Glutamatergic neuron (in vitro differentiated cells): ENCODE measurements at regions not wholly inside any gene's neighbourhood (a gene's known extent, or its start where the extent isn't known, plus 50 kb on each side); places are given as distances from the start of the nearest gene placed in this dataset.

ENCODE experiments used
- DNase-seq: peaks from one replicate; pipeline ENCODE4 v3.0.0; 2022
- H3K27ac Mint-ChIP-seq: one replicate; pipeline ENCODE4 v1.8.0; 2020; ENCODE audit warnings: mild to moderate bottlenecking, mixed read lengths, inconsistent platforms; ENCODE audit not compliant: unreplicated experiment
- H3K27me3 Mint-ChIP-seq: one replicate; pipeline ENCODE4 v1.8.0; 2020; ENCODE audit warnings: mild to moderate bottlenecking, moderate library complexity, mixed read lengths, inconsistent platforms; ENCODE audit not compliant: unreplicated experiment
- H3K36me3 Mint-ChIP-seq: one replicate; pipeline ENCODE4 v1.8.0; 2020; ENCODE audit warnings: mild to moderate bottlenecking, mixed read lengths, inconsistent platforms; ENCODE audit not compliant: unreplicated experiment
- H3K4me1 Mint-ChIP-seq: one replicate; pipeline ENCODE4 v1.8.0; 2020; ENCODE audit warnings: mild to moderate bottlenecking, low read depth, mixed read lengths, inconsistent platforms; ENCODE audit not compliant: unreplicated experiment
- H3K4me3 Mint-ChIP-seq: one replicate; pipeline ENCODE4 v1.8.0; 2020; ENCODE audit warnings: mild to moderate bottlenecking, mixed read lengths, inconsistent platforms; ENCODE audit not compliant: unreplicated experiment
- H3K9me3 Mint-ChIP-seq: one replicate; pipeline ENCODE4 v1.8.0; 2020; ENCODE audit warnings: mild to moderate bottlenecking, moderate library complexity, mixed read lengths, inconsistent platforms; ENCODE audit not compliant: unreplicated experiment
- TF ChIP-seq, protein P1 (sequence below): fragments of 200-600 bp; sonication (generic); IDR thresholded peaks from one replicate; pipeline ENCODE4 v1.5.0; 2021; ENCODE audit not compliant: partially characterized antibody, unreplicated experiment

DNA sequence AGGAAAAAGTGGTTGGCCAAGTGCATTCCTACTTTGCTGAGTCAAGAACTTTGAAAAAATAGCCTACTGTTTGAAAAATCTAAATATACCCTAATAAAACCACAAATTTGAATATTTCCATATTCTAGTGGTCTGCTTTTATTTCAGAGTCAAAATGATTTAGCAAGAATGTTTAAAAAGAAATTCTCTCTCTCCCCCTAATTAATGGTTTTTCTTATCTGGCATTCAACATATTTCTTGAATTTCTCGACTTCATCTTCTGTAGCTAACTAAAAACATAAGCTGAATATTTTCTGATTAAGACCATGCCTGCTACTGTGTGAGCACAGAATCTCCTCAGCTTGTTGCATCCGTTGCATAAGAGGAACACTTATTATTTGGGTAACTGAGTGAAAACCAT lies 563.5 kb upstream of the TBL1XR1 start:
- H3K4me1 Mint-ChIP-seq, result peaks cover 3% of the 10 kb centered on the region
- H3K4me3 Mint-ChIP-seq, result no peak overlapping the region
- TF ChIP-seq, protein P1, sequence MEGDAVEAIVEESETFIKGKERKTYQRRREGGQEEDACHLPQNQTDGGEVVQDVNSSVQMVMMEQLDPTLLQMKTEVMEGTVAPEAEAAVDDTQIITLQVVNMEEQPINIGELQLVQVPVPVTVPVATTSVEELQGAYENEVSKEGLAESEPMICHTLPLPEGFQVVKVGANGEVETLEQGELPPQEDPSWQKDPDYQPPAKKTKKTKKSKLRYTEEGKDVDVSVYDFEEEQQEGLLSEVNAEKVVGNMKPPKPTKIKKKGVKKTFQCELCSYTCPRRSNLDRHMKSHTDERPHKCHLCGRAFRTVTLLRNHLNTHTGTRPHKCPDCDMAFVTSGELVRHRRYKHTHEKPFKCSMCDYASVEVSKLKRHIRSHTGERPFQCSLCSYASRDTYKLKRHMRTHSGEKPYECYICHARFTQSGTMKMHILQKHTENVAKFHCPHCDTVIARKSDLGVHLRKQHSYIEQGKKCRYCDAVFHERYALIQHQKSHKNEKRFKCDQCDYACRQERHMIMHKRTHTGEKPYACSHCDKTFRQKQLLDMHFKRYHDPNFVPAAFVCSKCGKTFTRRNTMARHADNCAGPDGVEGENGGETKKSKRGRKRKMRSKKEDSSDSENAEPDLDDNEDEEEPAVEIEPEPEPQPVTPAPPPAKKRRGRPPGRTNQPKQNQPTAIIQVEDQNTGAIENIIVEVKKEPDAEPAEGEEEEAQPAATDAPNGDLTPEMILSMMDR, result no peak
- H3K9me3 Mint-ChIP-seq, result no peaks in the 10 kb centered on the region
- peaks cover 4% of the 10 kb centered on the region for H3K27me3 Mint-ChIP-seq
- DNase-seq, result no peak
- no peak overlapping the region for H3K27ac Mint-ChIP-seq
- H3K36me3 Mint-ChIP-seq, result peaks cover 20% of the 10 kb centered on the region

DNA sequence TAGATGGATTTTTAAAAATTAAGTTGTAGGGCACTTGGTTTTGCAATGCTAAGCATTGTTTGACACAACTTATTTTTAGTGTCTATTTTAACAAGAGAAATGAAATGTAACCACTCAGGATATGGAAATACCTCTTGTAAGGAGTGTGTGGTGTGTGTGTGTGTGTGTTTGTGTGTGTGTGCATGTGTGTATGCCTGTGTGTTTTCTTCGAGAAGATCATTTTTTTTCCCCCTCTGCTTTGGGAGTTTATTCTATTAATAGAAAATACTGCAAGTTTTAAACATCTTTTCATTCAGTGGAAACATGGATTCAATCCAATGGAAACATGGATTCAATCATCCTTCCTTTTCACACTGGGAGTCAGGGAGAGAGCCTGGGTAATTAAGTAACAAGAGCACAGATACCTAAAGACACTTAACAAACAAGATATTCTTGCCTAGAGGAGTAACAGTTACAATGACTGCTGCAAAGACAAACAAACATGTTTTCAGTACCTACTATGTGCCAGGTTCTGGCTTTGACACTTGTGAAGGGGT lies 567.2 kb upstream of the TBL1XR1 start:
- Mint-ChIP-seq H3K27ac (no peak overlapping the region), H3K27me3 (peaks cover 2% of the 10 kb centered on the region), H3K4me3 (no peak overlapping the region), H3K36me3 (peaks cover 10% of the 10 kb centered on the region), H3K9me3 (no peaks in the 10 kb centered on the region), H3K4me1 (peaks cover 8% of the 10 kb centered on the region)
- TF ChIP-seq, protein P1, result no peak
- DNase-seq, result no peak

DNA sequence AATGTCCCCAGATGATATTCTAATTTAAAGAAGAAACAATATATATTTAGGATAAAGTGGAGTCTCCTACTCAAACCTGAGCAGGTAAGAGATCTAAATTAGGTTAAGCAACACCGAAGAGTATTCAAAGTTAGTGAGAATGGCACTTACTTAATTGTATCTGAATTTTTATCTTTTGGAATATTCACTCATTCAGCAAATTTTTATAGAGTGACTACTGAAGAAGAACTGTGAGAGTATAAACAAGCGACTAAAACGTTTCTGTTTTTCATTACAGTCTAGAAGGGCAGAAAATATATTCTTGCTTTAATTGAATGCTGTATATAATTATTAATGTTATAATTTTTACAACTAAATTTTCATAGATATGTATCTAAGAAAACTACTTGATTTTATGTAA lies 567.7 kb upstream of the TBL1XR1 start:
- no peak overlapping the region for H3K4me3 Mint-ChIP-seq
- H3K36me3 Mint-ChIP-seq, result peaks cover 10% of the 10 kb centered on the region
- no peak for DNase-seq
- peaks cover 8% of the 10 kb centered on the region for H3K4me1 Mint-ChIP-seq
- TF ChIP-seq, protein P1, result no peak
- no peaks in the 10 kb centered on the region for H3K27me3 Mint-ChIP-seq
- no peaks in the 10 kb centered on the region for H3K9me3 Mint-ChIP-seq
- no peak overlapping the region for H3K27ac Mint-ChIP-seq

DNA sequence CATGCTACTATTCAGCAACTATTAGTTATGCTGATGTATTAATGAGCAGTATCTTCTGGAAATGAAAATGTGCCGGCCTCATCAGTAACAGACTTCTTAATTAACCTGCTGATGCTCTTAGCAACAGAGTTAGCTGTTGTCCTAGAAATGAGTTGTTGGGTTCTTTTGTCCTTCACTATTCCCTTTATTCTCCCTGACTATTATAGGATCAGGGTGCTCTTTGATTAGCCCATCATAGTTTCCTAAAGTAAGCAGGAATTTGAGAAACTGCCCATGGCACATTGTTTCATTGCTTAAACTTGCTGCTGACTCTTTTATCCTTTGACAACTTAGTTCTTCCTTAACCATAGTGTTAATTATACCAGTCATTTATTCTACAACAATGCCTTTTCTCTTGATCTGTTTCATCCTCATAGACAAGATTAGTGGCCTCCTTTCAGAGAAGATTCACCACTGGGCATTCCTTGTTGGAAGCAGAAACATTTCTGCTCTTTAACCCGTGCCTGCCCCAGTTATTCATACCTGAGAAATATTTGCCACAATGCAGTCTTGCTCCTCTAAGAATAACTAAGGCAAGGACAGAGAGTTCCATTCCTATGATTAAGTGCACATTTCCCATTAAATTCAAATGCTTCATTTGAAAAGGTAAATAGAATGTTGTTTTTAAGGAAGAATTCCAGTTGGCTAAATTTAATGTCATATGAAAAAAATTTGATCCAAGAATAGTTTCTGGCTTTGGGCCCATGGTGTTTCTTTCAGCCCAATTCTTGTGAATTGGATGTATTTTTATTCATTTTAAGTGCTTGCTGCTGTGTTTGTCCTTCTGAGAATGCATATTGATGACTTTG lies 573.3 kb upstream of the TBL1XR1 start:
- TF ChIP-seq, protein P1, result no peak
- H3K4me1 Mint-ChIP-seq, result peaks cover 25% of the 10 kb centered on the region
- no peak for DNase-seq
- no peaks in the 10 kb centered on the region for H3K9me3 Mint-ChIP-seq
- H3K36me3 Mint-ChIP-seq, result peaks cover 3% of the 10 kb centered on the region
- H3K27me3 Mint-ChIP-seq, result peaks cover 2% of the 10 kb centered on the region
- H3K27ac Mint-ChIP-seq, result no peak overlapping the region
- no peak overlapping the region for H3K4me3 Mint-ChIP-seq

DNA sequence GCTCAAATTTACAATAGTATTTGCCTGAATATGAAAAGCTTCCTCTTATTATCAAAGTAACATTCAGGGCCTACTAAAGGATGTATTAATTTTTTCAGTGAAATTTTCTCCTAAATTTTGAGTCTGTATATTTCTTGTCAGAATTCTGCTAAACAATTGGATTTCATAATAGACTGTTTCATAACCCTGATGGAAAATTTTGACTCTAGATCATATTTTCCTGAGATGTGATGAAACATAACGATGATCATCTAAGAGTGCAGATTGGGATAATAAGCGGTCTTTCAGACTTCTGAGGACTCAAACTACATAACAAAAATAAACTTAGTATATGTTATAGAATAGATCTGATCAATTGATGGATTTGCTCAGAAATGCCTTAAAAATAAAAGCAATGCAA lies 574.5 kb upstream of the TBL1XR1 start:
- Mint-ChIP-seq H3K9me3 (no peaks in the 10 kb centered on the region), H3K4me1 (peaks cover 18% of the 10 kb centered on the region), H3K27ac (no peak overlapping the region), H3K4me3 (no peak overlapping the region), H3K36me3 (peaks cover 3% of the 10 kb centered on the region), H3K27me3 (peaks cover 2% of the 10 kb centered on the region)
- TF ChIP-seq, protein P1, result no peak
- DNase-seq, result no peak
